ENCODE measurements at regions not wholly inside any gene's neighbourhood (a gene's known extent, or its start where the extent isn't known, plus 50 kb on each side); places are given as distances from the start of the nearest gene placed in this dataset.

- peaks cover 32 to 34% (median 33%) of the 10 kb centered on the region in 3 donors for H3K27me3 Mint-ChIP-seq
Observed at GRCh38 chr2:23293731-23294130, 91.2 kb upstream of the KLHL29 start.

GRCh38 chr2:23294238-23294637 lies 90.7 kb upstream of the KLHL29 start:
- H3K4me1 Mint-ChIP-seq, result no peaks in the 10 kb centered on the region
- peaks cover 34 to 36% (median 35%) of the 10 kb centered on the region in 3 donors for H3K27me3 Mint-ChIP-seq
- DNase-seq, result no peak
- H3K27ac Mint-ChIP-seq, result peak overlapping the region in 1 of 6 donors; percentile 66
- no peak for ATAC-seq (ENCODE audit: low read depth in 2 of 2)
- H3K36me3 Mint-ChIP-seq, result no peaks in the 10 kb centered on the region
- H3K4me3 Mint-ChIP-seq, result no peak overlapping the region
- H3K9me3 Mint-ChIP-seq, result peaks cover 0 to 2% (median 0%) of the 10 kb centered on the region in 7 donors

More at GRCh38 chr2:23293731-23294130, 91.2 kb upstream of the KLHL29 start:
- DNase-seq (no peak), ATAC-seq (ENCODE audit: low read depth in 2 of 2) (no peak)
- H3K4me1 Mint-ChIP-seq, result no peaks in the 10 kb centered on the region
- H3K27ac Mint-ChIP-seq, result no peak overlapping the region
- H3K4me3 Mint-ChIP-seq, result no peak overlapping the region
- peaks cover 0 to 2% (median 0%) of the 10 kb centered on the region in 7 donors for H3K9me3 Mint-ChIP-seq
- no peaks in the 10 kb centered on the region for H3K36me3 Mint-ChIP-seq

- Mint-ChIP-seq H3K9me3 (peaks cover 0 to 1% (median 0%) of the 10 kb centered on the region in 7 donors), H3K36me3 (no peaks in the 10 kb centered on the region), H3K27me3 (peaks cover 30 to 38% (median 37%) of the 10 kb centered on the region in 3 donors), H3K4me3 (no peak overlapping the region), H3K27ac (peak overlapping the region in 1 of 6 donors; percentile 19), H3K4me1 (no peaks in the 10 kb centered on the region)
- DNase-seq (no peak), ATAC-seq (ENCODE audit: low read depth in 2 of 2) (no peak)
Observed at GRCh38 chr2:23296691-23297090, 88.3 kb upstream of the KLHL29 start.

GRCh38 chr2:23297112-23297511 lies 87.9 kb upstream of the KLHL29 start:
- no peak overlapping the region for H3K27ac Mint-ChIP-seq
- peaks cover 30 to 39% (median 37%) of the 10 kb centered on the region in 3 donors for H3K27me3 Mint-ChIP-seq
- ATAC-seq (ENCODE audit: low read depth in 2 of 2) (no peak), DNase-seq (no peak)
- no peaks in the 10 kb centered on the region for H3K4me1 Mint-ChIP-seq
- no peak overlapping the region for H3K4me3 Mint-ChIP-seq
- no peaks in the 10 kb centered on the region for H3K36me3 Mint-ChIP-seq
- H3K9me3 Mint-ChIP-seq, result peaks cover 0 to 1% (median 0%) of the 10 kb centered on the region in 7 donors

GRCh38 chr2:23298551-23298950 lies 86.4 kb upstream of the KLHL29 start:
- ATAC-seq (ENCODE audit: low read depth in 2 of 2), result no peak
- H3K36me3 Mint-ChIP-seq, result no peaks in the 10 kb centered on the region
- no peak overlapping the region for H3K4me3 Mint-ChIP-seq
- no peak for DNase-seq
- H3K9me3 Mint-ChIP-seq, result peaks cover 0 to 1% (median 0%) of the 10 kb centered on the region in 7 donors
- H3K27me3 Mint-ChIP-seq, result peaks cover 30 to 39% (median 32%) of the 10 kb centered on the region in 3 donors
- H3K4me1 Mint-ChIP-seq, result no peaks in the 10 kb centered on the region
- no peak overlapping the region for H3K27ac Mint-ChIP-seq

- DNase-seq (no peak), ATAC-seq (ENCODE audit: low read depth in 2 of 2) (no peak)
- Mint-ChIP-seq H3K4me3 (no peak overlapping the region), H3K4me1 (no peaks in the 10 kb centered on the region), H3K27me3 (peaks cover 32 to 41% (median 33%) of the 10 kb centered on the region in 3 donors), H3K9me3 (peaks cover 0 to 1% (median 0%) of the 10 kb centered on the region in 7 donors), H3K36me3 (no peaks in the 10 kb centered on the region), H3K27ac (no peak overlapping the region)
Observed at GRCh38 chr2:23299476-23300195, 85.3 kb upstream of the KLHL29 start.

- Mint-ChIP-seq H3K36me3 (no peaks in the 10 kb centered on the region), H3K4me1 (no peaks in the 10 kb centered on the region), H3K9me3 (peaks cover 0 to 1% (median 0%) of the 10 kb centered on the region in 7 donors), H3K27me3 (peaks cover 29 to 44% (median 34%) of the 10 kb centered on the region in 3 donors), H3K27ac (no peak overlapping the region), H3K4me3 (no peak overlapping the region)
- no peak for ATAC-seq (ENCODE audit: low read depth in 2 of 2)
- DNase-seq, result no peak
Observed at GRCh38 chr2:23301136-23301535, 83.8 kb upstream of the KLHL29 start.

GRCh38 chr2:23302591-23302990 lies 82.4 kb upstream of the KLHL29 start:
- Mint-ChIP-seq H3K36me3 (no peaks in the 10 kb centered on the region), H3K27me3 (peaks cover 22 to 39% (median 36%) of the 10 kb centered on the region in 3 donors), H3K9me3 (peaks cover 0 to 1% (median 0%) of the 10 kb centered on the region in 7 donors), H3K4me3 (no peak overlapping the region), H3K4me1 (no peaks in the 10 kb centered on the region), H3K27ac (no peak overlapping the region)
- DNase-seq (no peak), ATAC-seq (ENCODE audit: low read depth in 2 of 2) (no peak)

GRCh38 chr2:23306401-23306800 lies 78.6 kb upstream of the KLHL29 start:
- Mint-ChIP-seq H3K9me3 (no peaks in the 10 kb centered on the region), H3K4me3 (no peak overlapping the region), H3K4me1 (no peaks in the 10 kb centered on the region), H3K27ac (no peak overlapping the region), H3K27me3 (peaks cover 28 to 42% (median 31%) of the 10 kb centered on the region in 3 donors), H3K36me3 (no peaks in the 10 kb centered on the region)
- DNase-seq, result no peak
- no peak for ATAC-seq (ENCODE audit: low read depth in 2 of 2)

- Mint-ChIP-seq H3K27me3 (peaks cover 12 to 35% (median 26%) of the 10 kb centered on the region in 3 donors), H3K27ac (no peak overlapping the region), H3K4me3 (no peak overlapping the region), H3K9me3 (no peaks in the 10 kb centered on the region), H3K36me3 (no peaks in the 10 kb centered on the region), H3K4me1 (no peaks in the 10 kb centered on the region)
- DNase-seq, result no peak
- no peak for ATAC-seq (ENCODE audit: low read depth in 2 of 2)
Observed at GRCh38 chr2:23311186-23311585, 73.8 kb upstream of the KLHL29 start.

GRCh38 chr2:23312996-23313606 lies 71.9 kb upstream of the KLHL29 start:
- no peaks in the 10 kb centered on the region for H3K4me1 Mint-ChIP-seq
- no peak overlapping the region for H3K27ac Mint-ChIP-seq
- peaks cover 11 to 31% (median 22%) of the 10 kb centered on the region in 3 donors for H3K27me3 Mint-ChIP-seq
- no peak for ATAC-seq (ENCODE audit: low read depth in 2 of 2)
- H3K9me3 Mint-ChIP-seq, result no peaks in the 10 kb centered on the region
- DNase-seq, result no peak
- no peaks in the 10 kb centered on the region for H3K36me3 Mint-ChIP-seq
- H3K4me3 Mint-ChIP-seq, result no peak overlapping the region

GRCh38 chr2:23314687-23315086 lies 70.3 kb upstream of the KLHL29 start:
- Mint-ChIP-seq H3K27ac (no peak overlapping the region), H3K36me3 (no peaks in the 10 kb centered on the region), H3K4me3 (no peak overlapping the region), H3K4me1 (no peaks in the 10 kb centered on the region), H3K27me3 (peaks cover 11 to 31% (median 22%) of the 10 kb centered on the region in 3 donors), H3K9me3 (no peaks in the 10 kb centered on the region)
- ATAC-seq (ENCODE audit: low read depth in 2 of 2) (no peak), DNase-seq (no peak)

- Mint-ChIP-seq H3K27me3 (peaks cover 17 to 30% (median 26%) of the 10 kb centered on the region in 3 donors), H3K9me3 (peaks cover 0 to 5% (median 0%) of the 10 kb centered on the region in 7 donors), H3K27ac (no peak overlapping the region), H3K4me3 (peak overlapping the region in 1 of 8 donors; percentile 61), H3K36me3 (no peaks in the 10 kb centered on the region), H3K4me1 (no peaks in the 10 kb centered on the region)
- DNase-seq (no peak), ATAC-seq (ENCODE audit: low read depth in 2 of 2) (no peak)
Observed at GRCh38 chr2:23320058-23320457, 64.9 kb upstream of the KLHL29 start.

- Mint-ChIP-seq H3K27ac (no peak overlapping the region), H3K36me3 (no peaks in the 10 kb centered on the region), H3K4me3 (no peak overlapping the region), H3K4me1 (no peaks in the 10 kb centered on the region), H3K27me3 (peaks cover 20 to 30% (median 23%) of the 10 kb centered on the region in 3 donors), H3K9me3 (peaks cover 0 to 5% (median 0%) of the 10 kb centered on the region in 7 donors)
- ATAC-seq (ENCODE audit: low read depth in 2 of 2), result no peak
- DNase-seq, result no peak
Observed at GRCh38 chr2:23321751-23322150, 63.2 kb upstream of the KLHL29 start.
